ENCODE measurements at regions not wholly inside any gene's neighbourhood (a gene's known extent, or its start where the extent isn't known, plus 50 kb on each side); places are given as distances from the start of the nearest gene placed in this dataset.
A peak's percentile ranks its signal among the peaks of the same experiment; 100 is the strongest.
"Not testable (repeated sequence)": the region's sequence is repeated elsewhere in the genome, so short reads cannot be mapped to it uniquely, and the experiment has no call there.

DNA sequence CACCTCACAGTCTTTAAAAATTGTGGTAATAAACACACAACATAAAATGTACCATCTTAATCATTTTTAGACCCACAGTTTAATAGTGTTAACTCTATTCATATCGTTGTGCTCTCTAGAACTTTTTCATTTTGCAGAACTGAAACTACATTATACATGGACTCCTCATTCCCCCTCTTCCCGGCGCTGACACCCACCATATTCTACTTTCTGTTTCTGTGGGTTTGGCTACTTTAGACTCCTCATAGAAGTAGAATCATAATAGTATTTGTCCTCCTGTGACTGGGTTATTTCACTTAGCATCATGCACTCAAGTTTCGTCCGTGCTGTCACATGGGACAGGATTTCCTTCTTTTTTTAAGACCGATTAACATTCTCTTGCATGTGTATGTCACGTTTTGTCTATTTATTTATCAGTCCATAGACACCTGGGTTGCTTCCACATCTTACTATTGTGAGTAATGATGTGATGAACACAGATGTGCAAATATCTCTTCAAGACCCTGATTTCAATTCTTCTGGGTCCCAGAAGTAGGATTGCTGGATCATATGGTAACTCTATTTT is 62.9 kb upstream of the TMPRSS2 start:
- no peaks in the 10 kb centered on the region for H3K36me3 Mint-ChIP-seq
- DNase-seq = no peak
- H3K27ac Mint-ChIP-seq = no peak overlapping the region
- no peak overlapping the region for H3K4me3 Mint-ChIP-seq
- H3K4me1 Mint-ChIP-seq = no peaks in the 10 kb centered on the region
- H3K9me3 Mint-ChIP-seq = peaks cover 13% of the 10 kb centered on the region
- peaks cover 18% of the 10 kb centered on the region for H3K27me3 Mint-ChIP-seq

GRCh38 chr21:41568606-41569385 is 60.8 kb upstream of the TMPRSS2 start:
- Mint-ChIP-seq H3K9me3 (peaks cover 13% of the 10 kb centered on the region), H3K36me3 (no peaks in the 10 kb centered on the region), H3K4me1 (peaks cover 4% of the 10 kb centered on the region), H3K27me3 (peaks cover 18% of the 10 kb centered on the region), H3K4me3 (no peak overlapping the region), H3K27ac (no peak overlapping the region)
- DNase-seq = no peak

- no peak for DNase-seq
- no peaks in the 10 kb centered on the region for H3K36me3 Mint-ChIP-seq
- H3K27me3 Mint-ChIP-seq = peaks cover 22% of the 10 kb centered on the region
- H3K9me3 Mint-ChIP-seq = peaks cover 13% of the 10 kb centered on the region
- no peak overlapping the region for H3K4me3 Mint-ChIP-seq
- no peak overlapping the region for H3K27ac Mint-ChIP-seq
- H3K4me1 Mint-ChIP-seq = peaks cover 4% of the 10 kb centered on the region
Observed at GRCh38 chr21:41567901-41568510, 60.0 kb upstream of the TMPRSS2 start.

DNA sequence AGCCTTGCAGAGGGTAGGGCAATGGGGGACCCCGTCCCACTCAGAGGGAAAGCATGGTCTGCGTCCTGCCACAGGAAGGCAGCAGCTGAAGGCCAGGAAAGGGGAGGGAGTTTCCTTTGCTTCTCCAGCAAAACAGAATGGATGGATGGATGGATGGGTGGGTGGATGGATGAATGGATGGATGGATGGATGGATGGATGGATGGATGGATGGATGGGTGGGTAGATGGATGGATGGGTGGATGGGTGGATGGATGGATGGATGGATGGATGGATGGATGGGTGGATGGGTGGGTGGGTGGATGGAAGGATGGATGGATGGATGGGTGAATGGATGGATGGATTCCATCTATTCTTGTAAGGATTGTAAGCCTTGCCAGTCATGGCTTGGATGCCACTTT is 59.3 kb upstream of the TMPRSS2 start:
- not testable (repeated sequence) for DNase-seq, H3K4me1 Mint-ChIP-seq, H3K27ac Mint-ChIP-seq, H3K4me3 Mint-ChIP-seq, H3K36me3 Mint-ChIP-seq
- Mint-ChIP-seq H3K27me3 (peaks cover 28% of the 10 kb centered on the region), H3K9me3 (peaks cover 10% of the 10 kb centered on the region)

GRCh38 chr21:41566500-41567014 is 58.6 kb upstream of the TMPRSS2 start:
- peaks cover 6% of the 10 kb centered on the region for H3K9me3 Mint-ChIP-seq
- peaks cover 4% of the 10 kb centered on the region for H3K4me1 Mint-ChIP-seq
- H3K36me3 Mint-ChIP-seq = no peaks in the 10 kb centered on the region
- peaks cover 28% of the 10 kb centered on the region for H3K27me3 Mint-ChIP-seq
- no peak for DNase-seq
- no peak overlapping the region for H3K27ac Mint-ChIP-seq
- no peak overlapping the region for H3K4me3 Mint-ChIP-seq

- Mint-ChIP-seq H3K27ac (no peak overlapping the region), H3K9me3 (no peaks in the 10 kb centered on the region), H3K4me3 (no peak overlapping the region), H3K27me3 (peaks cover 28% of the 10 kb centered on the region), H3K4me1 (peaks cover 4% of the 10 kb centered on the region), H3K36me3 (no peaks in the 10 kb centered on the region)
- no peak for DNase-seq
Observed at GRCh38 chr21:41565550-41565949, 57.6 kb upstream of the TMPRSS2 start.

GRCh38 chr21:41564871-41565274 is 56.9 kb upstream of the TMPRSS2 start:
- H3K27ac Mint-ChIP-seq = no peak overlapping the region
- no peaks in the 10 kb centered on the region for H3K36me3 Mint-ChIP-seq
- peaks cover 28% of the 10 kb centered on the region for H3K27me3 Mint-ChIP-seq
- no peak overlapping the region for H3K4me3 Mint-ChIP-seq
- peaks cover 4% of the 10 kb centered on the region for H3K4me1 Mint-ChIP-seq
- DNase-seq = peak; percentile 9
- H3K9me3 Mint-ChIP-seq = no peaks in the 10 kb centered on the region

- H3K9me3 Mint-ChIP-seq = no peaks in the 10 kb centered on the region
- H3K4me3 Mint-ChIP-seq = no peak overlapping the region
- H3K27ac Mint-ChIP-seq = no peak overlapping the region
- DNase-seq = no peak
- H3K27me3 Mint-ChIP-seq = peaks cover 28% of the 10 kb centered on the region
- peaks cover 4% of the 10 kb centered on the region for H3K4me1 Mint-ChIP-seq
- no peaks in the 10 kb centered on the region for H3K36me3 Mint-ChIP-seq
Observed at GRCh38 chr21:41562101-41563000, 54.4 kb upstream of the TMPRSS2 start.

DNA sequence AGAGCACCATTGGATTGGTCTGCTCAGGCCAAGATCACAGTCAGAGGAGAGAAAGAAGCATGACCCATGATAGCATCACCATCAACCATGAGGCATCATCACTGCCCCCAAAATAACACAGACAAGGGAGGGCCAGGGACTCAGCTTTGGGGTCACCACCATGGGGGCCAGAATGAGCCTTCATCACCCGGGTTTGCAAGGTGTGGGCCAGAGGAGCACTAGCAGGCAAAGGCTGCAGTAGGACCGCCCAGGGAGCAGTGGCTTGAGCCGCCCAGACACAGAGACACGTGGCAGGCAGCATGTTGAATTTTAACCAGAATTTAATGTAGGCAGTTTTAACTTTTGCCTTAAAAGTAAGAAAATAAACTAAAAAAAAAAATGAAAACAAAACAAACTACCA is 53.7 kb upstream of the TMPRSS2 start:
- H3K27me3 Mint-ChIP-seq = peaks cover 29% of the 10 kb centered on the region
- no peak overlapping the region for H3K27ac Mint-ChIP-seq
- H3K4me3 Mint-ChIP-seq = no peak overlapping the region
- peaks cover 4% of the 10 kb centered on the region for H3K4me1 Mint-ChIP-seq
- no peaks in the 10 kb centered on the region for H3K36me3 Mint-ChIP-seq
- H3K9me3 Mint-ChIP-seq = no peaks in the 10 kb centered on the region
- DNase-seq = no peak

GRCh38 chr21:41560661-41561158 is 52.8 kb upstream of the TMPRSS2 start:
- DNase-seq = no peak
- Mint-ChIP-seq H3K27me3 (peaks cover 25% of the 10 kb centered on the region), H3K27ac (no peak overlapping the region), H3K9me3 (no peaks in the 10 kb centered on the region), H3K4me3 (no peak overlapping the region), H3K36me3 (no peaks in the 10 kb centered on the region), H3K4me1 (peaks cover 4% of the 10 kb centered on the region)

GRCh38 chr21:41559658-41560631 is 52.0 kb upstream of the TMPRSS2 start:
- DNase-seq = no peak
- Mint-ChIP-seq H3K4me1 (peaks cover under 1% of the 10 kb centered on the region), H3K27ac (no peak overlapping the region), H3K36me3 (no peaks in the 10 kb centered on the region), H3K27me3 (peaks cover 25% of the 10 kb centered on the region), H3K9me3 (no peaks in the 10 kb centered on the region), H3K4me3 (no peak overlapping the region)

DNA sequence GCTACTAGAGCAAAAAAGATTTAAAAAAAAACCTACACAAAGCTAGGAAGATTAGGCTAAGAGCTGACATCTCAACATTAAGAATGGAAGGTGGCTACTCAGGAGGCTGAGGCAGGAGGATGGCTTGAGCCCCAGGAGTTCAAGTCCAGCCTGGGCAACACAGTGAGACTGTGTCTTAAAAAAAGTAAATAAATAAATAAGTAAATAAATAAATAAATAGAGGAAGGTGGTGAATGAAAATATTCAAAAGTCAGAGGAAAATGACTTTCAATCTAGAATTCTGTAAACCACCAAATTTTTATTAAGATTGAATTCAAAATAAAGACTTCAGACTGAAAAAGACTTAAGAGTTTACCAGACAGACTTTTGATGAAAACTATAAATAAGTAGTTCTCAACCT is 50.9 kb upstream of the TMPRSS2 start:
- no peak for DNase-seq
- Mint-ChIP-seq H3K27ac (no peak overlapping the region), H3K4me3 (no peak overlapping the region), H3K27me3 (peaks cover 25% of the 10 kb centered on the region), H3K36me3 (no peaks in the 10 kb centered on the region), H3K4me1 (no peaks in the 10 kb centered on the region), H3K9me3 (no peaks in the 10 kb centered on the region)

GRCh38 chr21:41557884-41558283 is 49.9 kb upstream of the TMPRSS2 start:
- no peak for DNase-seq
- no peaks in the 10 kb centered on the region for H3K9me3 Mint-ChIP-seq
- H3K4me3 Mint-ChIP-seq = no peak overlapping the region
- H3K4me1 Mint-ChIP-seq = no peaks in the 10 kb centered on the region
- H3K36me3 Mint-ChIP-seq = no peaks in the 10 kb centered on the region
- H3K27me3 Mint-ChIP-seq = peaks cover 20% of the 10 kb centered on the region
- H3K27ac Mint-ChIP-seq = no peak overlapping the region
